PFSK-1 (cell line): ENCODE measurements at regions not wholly inside any gene's neighbourhood (a gene's known extent, or its start where the extent isn't known, plus 50 kb on each side); places are given as distances from the start of the nearest gene placed in this dataset.

Source experiments
- FOXP2 ChIP-seq: optimal IDR thresholded peaks from 2 replicates; pipeline ENCODE3; 2011; ENCODE audit warnings: borderline replicate concordance, control low read depth, inconsistent platforms; ENCODE audit not compliant: insufficient read depth; ENCODE audit errors: extremely low read length, extremely low read depth
- POLR2AphosphoS5 ChIP-seq: IDR thresholded peaks from 2 replicates; pipeline ENCODE4 v1.6.1; 2012; ENCODE audit warnings: low read depth, mild to moderate bottlenecking, control low read depth, low read length, moderate library complexity
- REST ChIP-seq, 2 experiments: IDR thresholded peaks; 2 replicates each; pipeline versions ENCODE4 v1.6.1 to v1.8.0; 2011 to 2012; ENCODE audit warnings: low read depth in 2 of 2, low read length in 2 of 2, control low read depth in 1 of 2, inconsistent platforms in 1 of 2, mild to moderate bottlenecking in 1 of 2, moderate library complexity in 1 of 2; ENCODE audit not compliant: insufficient read depth in 1 of 2
- SIN3A ChIP-seq: IDR thresholded peaks from 2 replicates; pipeline ENCODE4 v1.6.1; 2012; ENCODE audit warnings: mild to moderate bottlenecking, low read length, moderate library complexity, borderline replicate concordance; ENCODE audit not compliant: insufficient read depth
- TAF1 ChIP-seq: IDR thresholded peaks from 2 replicates; pipeline ENCODE4 v1.6.1; 2012; ENCODE audit warnings: low read length, control low read depth, borderline replicate concordance; ENCODE audit not compliant: insufficient read depth

GRCh38 chr5:148937830-148938521, 111.6 kb downstream of the ADRB2 start:
- TF ChIP-seq TAF1 (no peak), POLR2AphosphoS5 (no peak), REST (IDR thresholded peaks at IDR 0.05; ENCODE audit: insufficient read depth in 1 of 2, low read depth in 2 of 2, low read length in 2 of 2) (no peak), SIN3A (no peak), FOXP2 (no peak)
